HFF-Myc (cell line): ENCODE measurements at regions not wholly inside any gene's neighbourhood (a gene's known extent, or its start where the extent isn't known, plus 50 kb on each side); places are given as distances from the start of the nearest gene placed in this dataset.

Experiments used
- DNase-seq: peaks from one replicate; pipeline ENCODE4 v3.0.0-alpha.2; 2011; ENCODE audit warnings: low read depth; ENCODE audit errors: extremely low read depth
- H3K4me3 ChIP-seq: replicated peaks from 2 replicates; pipeline ENCODE4 v1.5.1; 2011; ENCODE audit warnings: low read depth, mild to moderate bottlenecking, control low read depth, low read length
- TF ChIP-seq, protein P1 (sequence below): IDR thresholded peaks from 2 replicates; pipeline ENCODE4 v1.5.1; 2012; ENCODE audit warnings: mild to moderate bottlenecking, low read depth, low read length, control low read depth; ENCODE audit errors: missing control alignments

DNA sequence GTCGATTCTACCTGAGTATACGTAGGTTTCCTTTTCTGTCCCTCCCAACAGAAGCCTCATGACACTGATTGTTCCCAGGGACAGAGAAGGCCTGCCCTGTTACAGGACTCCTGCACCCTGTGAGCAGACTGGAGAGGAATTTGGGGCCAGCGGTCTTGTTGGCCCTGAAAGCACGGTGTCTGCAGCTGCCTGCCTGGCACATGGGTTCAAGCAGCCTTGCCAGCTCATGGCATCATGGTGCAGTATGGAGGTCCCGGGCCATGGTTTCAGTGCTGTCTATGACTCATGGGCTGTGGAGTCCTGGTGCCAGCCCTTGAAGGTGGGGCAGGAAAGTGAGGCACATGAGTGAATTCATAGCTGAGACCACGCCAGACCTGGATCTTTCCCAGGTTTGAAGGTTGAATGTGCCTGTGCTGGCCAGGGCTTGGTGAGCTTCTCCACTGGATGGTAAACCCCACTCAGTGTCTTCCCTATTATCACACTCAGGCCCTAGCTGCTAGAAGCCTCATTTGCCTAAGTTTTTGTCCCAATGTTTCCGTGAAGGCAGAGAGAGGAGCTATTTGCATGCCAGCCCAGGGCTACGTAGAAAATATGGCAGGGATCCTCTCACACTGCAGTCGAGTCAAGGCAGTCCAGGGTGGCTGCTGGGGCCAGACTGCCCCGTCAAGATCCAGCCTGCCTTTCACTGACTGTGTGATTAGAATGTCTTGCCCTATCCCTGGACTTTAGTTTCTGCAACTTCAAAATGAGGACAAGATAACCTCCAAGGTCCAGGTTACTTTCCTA lies 277.2 kb upstream of the CCL2 start:
- H3K4me3 ChIP-seq: no peak overlapping the region
- DNase-seq: no peak
- TF ChIP-seq, protein P1, sequence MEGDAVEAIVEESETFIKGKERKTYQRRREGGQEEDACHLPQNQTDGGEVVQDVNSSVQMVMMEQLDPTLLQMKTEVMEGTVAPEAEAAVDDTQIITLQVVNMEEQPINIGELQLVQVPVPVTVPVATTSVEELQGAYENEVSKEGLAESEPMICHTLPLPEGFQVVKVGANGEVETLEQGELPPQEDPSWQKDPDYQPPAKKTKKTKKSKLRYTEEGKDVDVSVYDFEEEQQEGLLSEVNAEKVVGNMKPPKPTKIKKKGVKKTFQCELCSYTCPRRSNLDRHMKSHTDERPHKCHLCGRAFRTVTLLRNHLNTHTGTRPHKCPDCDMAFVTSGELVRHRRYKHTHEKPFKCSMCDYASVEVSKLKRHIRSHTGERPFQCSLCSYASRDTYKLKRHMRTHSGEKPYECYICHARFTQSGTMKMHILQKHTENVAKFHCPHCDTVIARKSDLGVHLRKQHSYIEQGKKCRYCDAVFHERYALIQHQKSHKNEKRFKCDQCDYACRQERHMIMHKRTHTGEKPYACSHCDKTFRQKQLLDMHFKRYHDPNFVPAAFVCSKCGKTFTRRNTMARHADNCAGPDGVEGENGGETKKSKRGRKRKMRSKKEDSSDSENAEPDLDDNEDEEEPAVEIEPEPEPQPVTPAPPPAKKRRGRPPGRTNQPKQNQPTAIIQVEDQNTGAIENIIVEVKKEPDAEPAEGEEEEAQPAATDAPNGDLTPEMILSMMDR: no peak

DNA sequence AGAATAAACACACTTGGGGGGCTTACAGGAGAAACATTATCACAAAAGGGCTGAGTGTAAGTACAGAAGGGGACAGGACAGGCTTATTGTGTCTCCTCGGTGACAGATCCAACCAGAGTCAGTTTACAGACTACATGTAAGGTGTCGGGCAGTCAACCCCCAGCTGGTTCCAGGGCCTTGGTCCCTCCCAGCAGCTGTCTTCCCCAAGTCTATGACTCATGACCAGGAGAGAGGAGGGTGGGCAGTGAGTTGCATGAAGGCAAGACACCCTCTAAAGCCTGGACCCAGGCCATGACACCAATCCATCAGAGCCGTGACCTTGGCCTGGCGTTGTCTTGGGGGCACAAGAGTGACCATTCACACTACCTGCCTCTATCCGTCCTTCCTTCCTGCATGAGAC lies 276.2 kb upstream of the CCL2 start:
- TF ChIP-seq, protein P1: no peak
- no peak overlapping the region for H3K4me3 ChIP-seq
- no peak for DNase-seq

DNA sequence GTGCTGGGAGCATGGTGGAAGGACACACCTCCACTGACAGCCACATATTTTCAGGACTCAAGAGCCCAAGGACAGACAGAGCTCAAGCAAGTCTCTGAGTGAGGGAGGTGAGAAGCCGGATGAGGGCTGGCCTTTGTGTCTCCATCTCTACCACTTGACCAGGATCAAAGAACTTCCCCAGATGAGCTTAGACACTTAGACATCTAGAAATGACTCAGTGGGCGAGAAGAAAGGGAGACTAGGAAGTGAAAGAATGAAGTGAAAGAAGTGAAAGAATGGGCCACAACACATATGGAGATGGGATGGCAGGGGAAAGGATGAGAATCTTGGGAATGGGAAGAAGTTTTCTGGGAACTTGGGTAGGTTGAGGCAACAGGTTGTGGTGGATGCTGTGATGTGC lies 274.9 kb upstream of the CCL2 start:
- no peak for DNase-seq
- TF ChIP-seq, protein P1: no peak
- no peak overlapping the region for H3K4me3 ChIP-seq

DNA sequence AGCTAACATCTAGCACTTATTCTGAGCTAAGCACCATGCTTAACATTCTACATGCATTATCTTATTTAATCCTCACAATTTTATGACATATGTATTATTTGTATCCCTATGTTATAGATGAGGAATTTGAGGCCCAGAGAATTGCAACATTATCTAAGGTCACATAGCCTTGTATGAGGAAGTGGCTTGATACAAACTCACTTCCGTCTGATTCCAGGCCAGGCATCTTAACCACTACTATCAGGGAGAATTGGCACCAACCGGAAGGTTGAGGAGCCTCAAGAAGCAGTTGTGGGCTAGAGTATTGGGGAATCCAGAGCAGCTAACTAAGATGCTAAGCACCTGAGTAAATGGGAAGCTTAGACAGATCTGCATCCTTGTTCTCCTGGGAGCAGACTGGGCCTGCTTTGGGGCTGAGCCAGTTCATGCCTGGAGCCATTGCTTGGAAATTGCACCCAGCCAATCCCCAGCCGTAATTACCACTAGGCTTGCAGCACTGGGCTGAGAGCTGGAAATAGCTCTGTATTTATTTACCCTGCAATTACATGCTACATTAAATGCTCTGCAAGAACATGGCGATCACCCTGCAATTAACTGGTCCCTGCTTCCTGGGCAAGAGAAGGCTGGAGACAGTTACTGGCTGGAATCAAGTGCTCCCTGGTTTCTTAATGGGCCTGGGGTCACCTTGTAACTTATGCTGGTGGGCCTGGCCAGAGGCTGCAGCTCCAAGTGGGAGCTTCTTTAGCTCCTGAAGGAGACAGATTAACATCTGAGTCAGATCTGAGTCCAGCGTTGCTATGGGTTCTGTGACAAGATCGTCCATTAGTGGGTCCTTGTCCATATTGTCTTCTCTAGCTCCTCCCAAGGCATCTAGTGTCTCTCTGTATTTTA lies 273.1 kb upstream of the CCL2 start:
- H3K4me3 ChIP-seq: no peak overlapping the region
- no peak for DNase-seq
- TF ChIP-seq, protein P1: no peak

DNA sequence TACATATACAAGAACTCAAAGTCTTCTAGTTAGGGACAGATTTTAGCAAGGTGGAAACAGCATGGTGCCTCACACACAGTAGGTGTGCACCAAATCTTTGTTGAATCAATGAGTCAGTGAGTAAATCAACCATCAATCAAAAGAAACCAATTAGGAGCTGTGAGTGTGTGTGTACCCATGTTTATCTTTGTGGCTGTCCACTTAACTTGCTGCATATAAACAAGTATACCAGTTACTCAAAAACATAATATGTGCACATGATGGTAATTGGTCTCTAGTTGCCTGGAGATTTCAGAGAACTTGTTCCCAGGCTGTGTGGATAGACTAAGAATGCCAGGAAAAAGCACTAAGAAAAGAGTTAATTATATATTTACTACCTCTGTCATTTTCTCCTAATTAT lies 272.2 kb upstream of the CCL2 start:
- TF ChIP-seq, protein P1: no peak
- no peak overlapping the region for H3K4me3 ChIP-seq
- no peak for DNase-seq

DNA sequence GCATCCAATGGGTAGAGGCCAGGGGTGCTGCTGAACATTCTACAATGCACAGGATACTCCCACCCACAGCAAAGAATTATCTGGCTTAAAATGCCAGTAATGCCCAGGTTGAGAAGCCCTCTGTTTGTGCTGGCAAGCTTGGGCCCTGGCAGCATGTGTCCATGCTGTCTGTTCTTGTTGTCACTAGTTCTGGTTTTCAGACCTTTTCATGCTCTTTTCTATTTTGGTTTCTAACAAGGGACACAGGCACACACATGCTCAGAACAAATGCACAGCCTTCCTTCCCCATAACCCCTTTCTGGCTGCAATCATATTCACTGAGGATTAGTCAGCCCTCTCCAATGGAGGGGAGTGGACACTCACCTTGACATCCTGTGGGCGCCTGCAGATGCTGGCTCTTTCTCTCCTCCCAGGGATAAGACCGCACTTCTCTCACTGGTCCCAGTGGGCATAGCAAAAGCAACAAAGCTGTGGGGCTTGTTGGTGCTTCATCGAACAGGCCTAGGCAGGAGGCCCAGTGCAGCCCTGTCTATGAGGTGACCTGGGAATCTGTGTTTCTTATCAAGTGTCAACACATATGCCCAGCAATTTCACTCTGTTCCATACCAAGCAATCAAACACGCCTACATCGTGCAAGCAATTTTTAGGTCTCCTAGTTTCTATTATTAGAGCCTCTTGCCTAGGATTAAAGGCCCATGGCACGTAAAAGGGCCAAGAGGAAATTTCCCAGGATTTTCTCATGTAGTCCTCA lies 271.1 kb upstream of the CCL2 start:
- H3K4me3 ChIP-seq: no peak overlapping the region
- TF ChIP-seq, protein P1: no peak
- DNase-seq: no peak
